ENCODE measurements at regions not wholly inside any gene's neighbourhood (a gene's known extent, or its start where the extent isn't known, plus 50 kb on each side); places are given as distances from the start of the nearest gene placed in this dataset.

- DNase-seq, result no peak
- Histone ChIP-seq H3K27ac (ENCODE audit: low read depth, low read length) (no peak overlapping the region), H3K4me1 (ENCODE audit: control insufficient read depth, insufficient read depth, low read length) (peaks cover 3% of the 10 kb centered on the region), H3K4me3 (ENCODE audit: low read length) (no peak overlapping the region), H3K9me3 (ENCODE audit: control insufficient read depth, low read length) (no peaks in the 10 kb centered on the region), H3K36me3 (ENCODE audit: control insufficient read depth, insufficient read depth, low read length) (no peaks in the 10 kb centered on the region), H3K9ac (ENCODE audit: extremely low read depth, low read length, poor library complexity, severe bottlenecking) (no peak overlapping the region), H3K27me3 (ENCODE audit: control insufficient read depth, insufficient read depth, low read length, poor library complexity, severe bottlenecking) (no peaks in the 10 kb centered on the region)
- H3K4me1 Mint-ChIP-seq, result peaks cover 21% of the 10 kb centered on the region
- H3K4me3 Mint-ChIP-seq, result no peak overlapping the region
- TF ChIP-seq CTCF (conservative IDR thresholded peaks at IDR 0.05), result no peak
- H3K36me3 Mint-ChIP-seq (ENCODE audit: low read depth), result no peaks in the 10 kb centered on the region
- WGBS, 2 experiments (ENCODE audit: insufficient coverage in 1 of 2, insufficient read length in 1 of 2), result 50% methylated on average over 2 of the region's 2 CpGs; no CpG with 5 or more reads in 1 of the 2 experiments
- H3K27ac Mint-ChIP-seq, result peak overlapping the region; percentile 49
- no peaks in the 10 kb centered on the region for H3K27me3 Mint-ChIP-seq (ENCODE audit: insufficient read depth)
- no peaks in the 10 kb centered on the region for H3K9me3 Mint-ChIP-seq
Observed at GRCh38 chr3:118477768-118478167, 556.9 kb downstream of the IGSF11 start.

- 77 to 78% methylated on average over 7 to 8 of the region's 8 CpGs for WGBS, 2 experiments (ENCODE audit: insufficient coverage in 1 of 2, insufficient read length in 1 of 2)
- Mint-ChIP-seq H3K9me3 (no peaks in the 10 kb centered on the region), H3K4me3 (no peak overlapping the region), H3K36me3 (ENCODE audit: low read depth) (no peaks in the 10 kb centered on the region), H3K27me3 (ENCODE audit: insufficient read depth) (no peaks in the 10 kb centered on the region), H3K27ac (peak overlapping the region; percentile 74), H3K4me1 (peaks cover 21% of the 10 kb centered on the region)
- Histone ChIP-seq H3K9ac (ENCODE audit: extremely low read depth, low read length, poor library complexity, severe bottlenecking) (no peak overlapping the region), H3K27ac (ENCODE audit: low read depth, low read length) (no peak overlapping the region), H3K27me3 (ENCODE audit: control insufficient read depth, insufficient read depth, low read length, poor library complexity, severe bottlenecking) (no peaks in the 10 kb centered on the region), H3K4me3 (ENCODE audit: low read length) (no peak overlapping the region), H3K9me3 (ENCODE audit: control insufficient read depth, low read length) (no peaks in the 10 kb centered on the region), H3K36me3 (ENCODE audit: control insufficient read depth, insufficient read depth, low read length) (no peaks in the 10 kb centered on the region), H3K4me1 (ENCODE audit: control insufficient read depth, insufficient read depth, low read length) (peaks cover 3% of the 10 kb centered on the region)
- peak; percentile 58 for DNase-seq
- TF ChIP-seq CTCF (conservative IDR thresholded peaks at IDR 0.05), result no peak
Observed at GRCh38 chr3:118478706-118479276, 555.9 kb downstream of the IGSF11 start.

GRCh38 chr3:118479376-118479775 lies 555.3 kb downstream of the IGSF11 start:
- Mint-ChIP-seq H3K4me3 (no peak overlapping the region), H3K27me3 (ENCODE audit: insufficient read depth) (no peaks in the 10 kb centered on the region), H3K4me1 (peaks cover 21% of the 10 kb centered on the region), H3K36me3 (ENCODE audit: low read depth) (no peaks in the 10 kb centered on the region), H3K27ac (no peak overlapping the region), H3K9me3 (no peaks in the 10 kb centered on the region)
- Histone ChIP-seq H3K36me3 (ENCODE audit: control insufficient read depth, insufficient read depth, low read length) (no peaks in the 10 kb centered on the region), H3K27ac (ENCODE audit: low read depth, low read length) (no peak overlapping the region), H3K4me1 (ENCODE audit: control insufficient read depth, insufficient read depth, low read length) (peaks cover 3% of the 10 kb centered on the region), H3K27me3 (ENCODE audit: control insufficient read depth, insufficient read depth, low read length, poor library complexity, severe bottlenecking) (no peaks in the 10 kb centered on the region), H3K4me3 (ENCODE audit: low read length) (no peak overlapping the region), H3K9me3 (ENCODE audit: control insufficient read depth, low read length) (no peaks in the 10 kb centered on the region), H3K9ac (ENCODE audit: extremely low read depth, low read length, poor library complexity, severe bottlenecking) (no peak overlapping the region)
- TF ChIP-seq CTCF (conservative IDR thresholded peaks at IDR 0.05), result no peak
- WGBS, 2 experiments (ENCODE audit: insufficient coverage in 1 of 2, insufficient read length in 1 of 2), result 86 to 95% methylated on average over 1 of the region's 1 CpG
- DNase-seq, result no peak

Measured in endodermal cell (in vitro differentiated cells).